Kidney epithelial cell (primary cell): ENCODE measurements at regions not wholly inside any gene's neighbourhood (a gene's known extent, or its start where the extent isn't known, plus 50 kb on each side); places are given as distances from the start of the nearest gene placed in this dataset.
"Not testable (repeated sequence)": the region's sequence is repeated elsewhere in the genome, so short reads cannot be mapped to it uniquely, and the experiment has no call there.

Experiments used
- DNase-seq: peaks from one replicate; pipeline ENCODE4 v3.0.0-alpha.2; 2010; ENCODE audit warnings: low read depth
- H3K27me3 ChIP-seq: 2 replicates; pipeline ENCODE4 v1.6.0; 2011; ENCODE audit warnings: low read length; ENCODE audit not compliant: control insufficient read depth, insufficient read depth
- H3K36me3 ChIP-seq: 2 replicates; pipeline ENCODE4 v1.5.1; 2011; ENCODE audit warnings: low read length; ENCODE audit not compliant: control insufficient read depth, insufficient read depth
- H3K4me3 ChIP-seq: 2 replicates; pipeline ENCODE4 v1.5.1; 2011; ENCODE audit warnings: low read depth, mild to moderate bottlenecking, control low read depth, low read length
- TF ChIP-seq, protein P1 (sequence below): IDR thresholded peaks from 2 replicates; pipeline ENCODE4 v1.5.1; 2011; ENCODE audit warnings: mild to moderate bottlenecking, moderate library complexity, low read length, control low read depth, inconsistent platforms; ENCODE audit not compliant: insufficient read depth, poor library complexity, severe bottlenecking

DNA sequence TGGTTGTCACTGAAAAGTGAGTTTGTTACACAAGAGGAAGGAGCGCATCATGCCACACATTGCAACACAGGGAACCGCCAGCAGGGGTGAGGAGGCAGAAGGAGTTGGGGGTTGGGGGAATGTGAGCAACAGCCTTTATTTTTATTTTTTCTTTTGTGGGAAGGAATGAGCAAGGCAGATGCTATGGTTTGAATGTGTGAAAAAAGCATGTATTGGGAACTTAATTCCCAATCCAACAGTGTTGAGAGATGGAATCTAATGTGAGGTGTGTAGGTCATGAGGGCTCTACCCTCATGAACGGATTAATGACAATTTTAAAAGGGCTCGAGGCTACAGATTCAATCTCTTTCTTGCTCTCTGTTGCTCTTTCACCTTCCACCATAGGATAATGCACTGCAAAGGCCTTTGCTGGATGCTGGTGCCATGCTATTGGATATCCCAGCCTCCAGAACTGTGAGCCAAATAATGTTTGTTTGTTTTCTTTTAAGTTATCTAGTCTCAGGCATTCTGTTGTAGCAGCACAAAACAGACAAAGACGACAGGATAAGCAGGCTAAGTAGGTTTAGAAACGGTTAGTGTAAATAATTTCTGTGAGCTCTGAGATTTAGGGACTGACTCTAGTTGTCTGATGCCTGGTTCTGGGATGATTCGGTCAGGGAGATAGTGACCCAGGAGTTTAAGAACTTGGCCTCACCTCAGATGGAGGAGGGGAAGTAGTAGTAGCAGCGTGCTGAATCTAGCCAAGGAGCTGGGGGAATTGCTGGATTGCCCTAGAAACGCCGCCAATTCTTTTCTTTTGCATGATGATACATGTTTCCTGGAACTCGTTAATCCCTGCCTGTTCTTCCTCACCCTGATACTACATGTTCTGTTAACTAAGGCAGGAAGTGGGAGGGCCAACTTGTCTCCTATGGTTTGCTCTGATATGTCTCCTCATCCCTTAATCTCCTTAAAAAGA lies 156.6 kb upstream of the CTSO start:
- no peak for DNase-seq
- H3K36me3 ChIP-seq: no peaks in the 10 kb centered on the region
- no peaks in the 10 kb centered on the region for H3K27me3 ChIP-seq
- H3K4me3 ChIP-seq: no peak overlapping the region
- TF ChIP-seq, protein P1, sequence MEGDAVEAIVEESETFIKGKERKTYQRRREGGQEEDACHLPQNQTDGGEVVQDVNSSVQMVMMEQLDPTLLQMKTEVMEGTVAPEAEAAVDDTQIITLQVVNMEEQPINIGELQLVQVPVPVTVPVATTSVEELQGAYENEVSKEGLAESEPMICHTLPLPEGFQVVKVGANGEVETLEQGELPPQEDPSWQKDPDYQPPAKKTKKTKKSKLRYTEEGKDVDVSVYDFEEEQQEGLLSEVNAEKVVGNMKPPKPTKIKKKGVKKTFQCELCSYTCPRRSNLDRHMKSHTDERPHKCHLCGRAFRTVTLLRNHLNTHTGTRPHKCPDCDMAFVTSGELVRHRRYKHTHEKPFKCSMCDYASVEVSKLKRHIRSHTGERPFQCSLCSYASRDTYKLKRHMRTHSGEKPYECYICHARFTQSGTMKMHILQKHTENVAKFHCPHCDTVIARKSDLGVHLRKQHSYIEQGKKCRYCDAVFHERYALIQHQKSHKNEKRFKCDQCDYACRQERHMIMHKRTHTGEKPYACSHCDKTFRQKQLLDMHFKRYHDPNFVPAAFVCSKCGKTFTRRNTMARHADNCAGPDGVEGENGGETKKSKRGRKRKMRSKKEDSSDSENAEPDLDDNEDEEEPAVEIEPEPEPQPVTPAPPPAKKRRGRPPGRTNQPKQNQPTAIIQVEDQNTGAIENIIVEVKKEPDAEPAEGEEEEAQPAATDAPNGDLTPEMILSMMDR: peak; percentile 14

DNA sequence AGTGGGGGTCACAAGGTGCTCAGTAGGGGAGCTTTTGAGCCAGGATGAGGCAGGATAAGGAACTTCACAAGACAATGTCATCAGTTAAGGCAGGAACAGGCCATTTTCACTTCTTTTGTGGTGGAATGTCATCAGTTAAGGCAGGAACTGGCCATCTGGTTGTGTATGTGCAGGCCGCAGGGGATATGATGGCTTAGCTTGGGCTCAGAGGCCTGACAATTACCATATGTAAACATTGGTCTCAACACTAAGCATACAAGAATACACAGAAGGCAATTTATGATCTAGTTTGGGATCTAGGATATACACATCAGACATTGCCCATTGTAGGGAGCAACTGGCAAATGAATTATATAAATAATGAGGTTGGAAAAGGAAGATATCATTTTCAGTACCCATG lies 155.4 kb upstream of the CTSO start:
- not testable (repeated sequence) for DNase-seq, H3K36me3 ChIP-seq, H3K4me3 ChIP-seq, H3K27me3 ChIP-seq

DNA sequence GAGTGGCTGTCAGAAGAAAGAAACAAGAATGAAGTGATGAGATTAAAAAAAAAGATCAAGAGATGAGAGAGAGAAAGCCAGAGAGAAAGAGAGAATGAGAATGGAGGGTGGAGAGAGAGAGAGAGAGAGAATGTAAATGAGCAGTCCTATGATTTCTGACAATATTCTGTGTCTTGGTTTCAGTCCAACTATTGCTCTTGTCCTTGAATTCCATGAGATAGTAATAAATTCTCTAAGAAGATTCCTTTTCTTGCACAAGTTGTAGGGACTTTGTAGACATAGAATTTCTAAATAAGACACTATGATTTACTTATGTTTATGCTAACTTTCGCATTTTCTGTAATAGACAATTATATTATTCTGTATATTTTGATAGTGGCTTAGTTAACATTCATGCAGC lies 149.6 kb upstream of the CTSO start:
- no peak for DNase-seq
- TF ChIP-seq, protein P1: no peak
- Histone ChIP-seq H3K36me3 (no peaks in the 10 kb centered on the region), H3K4me3 (no peak overlapping the region), H3K27me3 (no peaks in the 10 kb centered on the region)

DNA sequence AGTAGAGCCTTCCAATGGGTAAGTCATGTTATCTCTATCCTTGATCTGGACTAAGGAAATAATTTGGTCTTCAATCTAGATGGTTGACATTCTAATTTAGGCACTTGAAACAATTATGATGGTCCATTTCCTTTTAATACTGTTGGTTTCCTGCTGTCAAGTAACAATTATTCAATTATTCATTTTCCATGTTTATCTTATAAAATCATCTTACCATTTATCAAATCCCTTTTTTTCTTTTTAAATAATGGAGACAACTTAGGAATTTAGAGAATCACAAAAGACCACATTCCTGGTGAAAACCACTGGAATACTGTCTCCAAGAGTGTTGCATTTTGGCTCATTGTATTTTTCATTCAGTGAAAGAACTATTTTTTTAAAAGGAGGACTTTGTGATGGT lies 148.7 kb upstream of the CTSO start:
- TF ChIP-seq, protein P1: no peak
- no peak for DNase-seq
- Histone ChIP-seq H3K36me3 (no peaks in the 10 kb centered on the region), H3K4me3 (no peak overlapping the region), H3K27me3 (no peaks in the 10 kb centered on the region)

DNA sequence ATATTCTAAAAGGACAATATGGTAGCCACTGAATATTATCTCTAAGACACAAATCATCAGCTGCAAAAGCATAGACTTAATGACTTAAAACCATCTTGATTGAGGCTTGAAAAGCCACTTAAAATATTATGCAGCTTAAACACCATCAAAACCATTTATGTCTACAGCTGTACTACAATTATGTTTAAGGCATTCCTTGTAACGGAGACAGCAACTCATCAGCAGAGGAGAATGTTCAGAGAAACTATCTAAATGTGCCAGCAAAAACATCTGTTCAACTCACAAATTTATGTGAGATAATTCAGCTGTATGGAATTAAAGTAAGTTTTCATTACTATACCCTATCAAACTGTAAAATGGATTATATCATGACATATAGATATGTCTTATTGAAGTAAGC lies 147.9 kb upstream of the CTSO start:
- H3K36me3 ChIP-seq: no peaks in the 10 kb centered on the region
- no peak overlapping the region for H3K4me3 ChIP-seq
- TF ChIP-seq, protein P1: no peak
- no peak for DNase-seq
- no peaks in the 10 kb centered on the region for H3K27me3 ChIP-seq

DNA sequence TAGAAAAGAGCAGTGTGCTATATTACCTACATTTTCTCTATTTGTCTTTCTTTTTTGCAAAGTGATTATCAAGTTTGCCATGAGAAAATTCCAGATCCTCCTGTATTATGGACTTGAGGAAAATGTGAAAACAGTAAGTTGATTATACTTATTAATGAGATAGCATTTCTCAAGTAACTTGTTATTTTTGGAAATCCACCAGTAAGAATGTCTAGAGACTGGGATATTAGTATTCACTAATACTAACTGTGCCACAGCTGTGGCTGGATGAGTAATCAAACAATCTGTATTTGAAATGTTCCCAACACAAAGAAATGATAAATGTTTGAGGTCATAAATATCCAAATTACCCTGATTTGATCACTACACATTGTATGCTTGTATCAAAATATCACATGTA lies 147.0 kb upstream of the CTSO start:
- no peak for DNase-seq
- H3K27me3 ChIP-seq: no peaks in the 10 kb centered on the region
- TF ChIP-seq, protein P1: no peak
- H3K36me3 ChIP-seq: no peaks in the 10 kb centered on the region
- no peak overlapping the region for H3K4me3 ChIP-seq
